Type B pancreatic cell (in vitro differentiated cells): ENCODE measurements at regions not wholly inside any gene's neighbourhood (a gene's known extent, or its start where the extent isn't known, plus 50 kb on each side); places are given as distances from the start of the nearest gene placed in this dataset.

Experiments
- DNase-seq: peaks from one replicate; pipeline ENCODE4 v3.0.0; 2021; ENCODE audit warnings: mixed read lengths; ENCODE audit not compliant: unreplicated experiment; ENCODE audit errors: extremely low spot score
- H3K27ac Mint-ChIP-seq: 2 replicates; pipeline ENCODE4 v1.8.0; 2021; ENCODE audit warnings: mild to moderate bottlenecking, mixed read lengths
- H3K27me3 Mint-ChIP-seq: 2 replicates; pipeline ENCODE4 v1.8.0; 2021; ENCODE audit warnings: mixed read lengths
- H3K36me3 Mint-ChIP-seq: 2 replicates; pipeline ENCODE4 v1.8.0; 2021; ENCODE audit warnings: mixed read lengths
- H3K4me1 Mint-ChIP-seq: one replicate; pipeline ENCODE4 v1.8.0; 2021; ENCODE audit warnings: mixed read lengths; ENCODE audit not compliant: unreplicated experiment
- H3K4me3 Mint-ChIP-seq: 2 replicates; pipeline ENCODE4 v1.8.0; 2021; ENCODE audit warnings: mild to moderate bottlenecking, mixed read lengths
- H3K9me3 Mint-ChIP-seq: 2 replicates; pipeline ENCODE4 v1.8.0; 2021; ENCODE audit warnings: mixed read lengths
- CTCF ChIP-seq: fragments of 200-600 bp; sonication (generic); conservative IDR thresholded peaks from 2 replicates; pipeline ENCODE4 v1.5.0; 2021; ENCODE audit warnings: antibody characterized with exemption, mild to moderate bottlenecking

- Mint-ChIP-seq H3K36me3 (no peaks in the 10 kb centered on the region), H3K4me3 (no peak overlapping the region), H3K4me1 (peaks cover 9% of the 10 kb centered on the region), H3K27ac (no peak overlapping the region), H3K9me3 (no peaks in the 10 kb centered on the region), H3K27me3 (no peaks in the 10 kb centered on the region)
- DNase-seq, result no peak
- TF ChIP-seq CTCF, result no peak
Observed at GRCh38 chr11:23944923-23945322, 551.9 kb upstream of the LUZP2 start.

- Mint-ChIP-seq H3K9me3 (no peaks in the 10 kb centered on the region), H3K36me3 (no peaks in the 10 kb centered on the region), H3K27ac (no peak overlapping the region), H3K4me3 (no peak overlapping the region), H3K4me1 (peaks cover 9% of the 10 kb centered on the region), H3K27me3 (no peaks in the 10 kb centered on the region)
- no peak for TF ChIP-seq CTCF
- no peak for DNase-seq
Observed at GRCh38 chr11:23947883-23948282, 549.0 kb upstream of the LUZP2 start.

GRCh38 chr11:23948851-23949250 is 548.0 kb upstream of the LUZP2 start:
- Mint-ChIP-seq H3K4me1 (peaks cover 9% of the 10 kb centered on the region), H3K9me3 (no peaks in the 10 kb centered on the region), H3K27me3 (no peaks in the 10 kb centered on the region), H3K36me3 (no peaks in the 10 kb centered on the region), H3K27ac (no peak overlapping the region), H3K4me3 (no peak overlapping the region)
- no peak for TF ChIP-seq CTCF
- no peak for DNase-seq

GRCh38 chr11:23953951-23954710 is 542.7 kb upstream of the LUZP2 start:
- no peak for TF ChIP-seq CTCF
- H3K36me3 Mint-ChIP-seq, result no peaks in the 10 kb centered on the region
- no peak overlapping the region for H3K27ac Mint-ChIP-seq
- H3K4me3 Mint-ChIP-seq, result no peak overlapping the region
- H3K27me3 Mint-ChIP-seq, result no peaks in the 10 kb centered on the region
- DNase-seq, result no peak
- H3K4me1 Mint-ChIP-seq, result no peaks in the 10 kb centered on the region
- H3K9me3 Mint-ChIP-seq, result no peaks in the 10 kb centered on the region

- H3K9me3 Mint-ChIP-seq, result no peaks in the 10 kb centered on the region
- no peak overlapping the region for H3K4me3 Mint-ChIP-seq
- no peaks in the 10 kb centered on the region for H3K36me3 Mint-ChIP-seq
- no peak for DNase-seq
- no peaks in the 10 kb centered on the region for H3K4me1 Mint-ChIP-seq
- TF ChIP-seq CTCF, result no peak
- no peaks in the 10 kb centered on the region for H3K27me3 Mint-ChIP-seq
- no peak overlapping the region for H3K27ac Mint-ChIP-seq
Observed at GRCh38 chr11:23954730-23955129, 542.1 kb upstream of the LUZP2 start.

- Mint-ChIP-seq H3K9me3 (no peaks in the 10 kb centered on the region), H3K4me1 (no peaks in the 10 kb centered on the region), H3K27me3 (no peaks in the 10 kb centered on the region), H3K4me3 (no peak overlapping the region), H3K27ac (no peak overlapping the region), H3K36me3 (no peaks in the 10 kb centered on the region)
- TF ChIP-seq CTCF, result no peak
- no peak for DNase-seq
Observed at GRCh38 chr11:23956586-23956985, 540.3 kb upstream of the LUZP2 start.
